GM21367 (cell line): ENCODE measurements at regions not wholly inside any gene's neighbourhood (a gene's known extent, or its start where the extent isn't known, plus 50 kb on each side); places are given as distances from the start of the nearest gene placed in this dataset.

ENCODE experiments used
- ATAC-seq: cut with Tn5 transposase; IDR thresholded peaks from one replicate; pipeline ENCODE4 v1.9.1; 2021; ENCODE audit not compliant: unreplicated experiment

DNA sequence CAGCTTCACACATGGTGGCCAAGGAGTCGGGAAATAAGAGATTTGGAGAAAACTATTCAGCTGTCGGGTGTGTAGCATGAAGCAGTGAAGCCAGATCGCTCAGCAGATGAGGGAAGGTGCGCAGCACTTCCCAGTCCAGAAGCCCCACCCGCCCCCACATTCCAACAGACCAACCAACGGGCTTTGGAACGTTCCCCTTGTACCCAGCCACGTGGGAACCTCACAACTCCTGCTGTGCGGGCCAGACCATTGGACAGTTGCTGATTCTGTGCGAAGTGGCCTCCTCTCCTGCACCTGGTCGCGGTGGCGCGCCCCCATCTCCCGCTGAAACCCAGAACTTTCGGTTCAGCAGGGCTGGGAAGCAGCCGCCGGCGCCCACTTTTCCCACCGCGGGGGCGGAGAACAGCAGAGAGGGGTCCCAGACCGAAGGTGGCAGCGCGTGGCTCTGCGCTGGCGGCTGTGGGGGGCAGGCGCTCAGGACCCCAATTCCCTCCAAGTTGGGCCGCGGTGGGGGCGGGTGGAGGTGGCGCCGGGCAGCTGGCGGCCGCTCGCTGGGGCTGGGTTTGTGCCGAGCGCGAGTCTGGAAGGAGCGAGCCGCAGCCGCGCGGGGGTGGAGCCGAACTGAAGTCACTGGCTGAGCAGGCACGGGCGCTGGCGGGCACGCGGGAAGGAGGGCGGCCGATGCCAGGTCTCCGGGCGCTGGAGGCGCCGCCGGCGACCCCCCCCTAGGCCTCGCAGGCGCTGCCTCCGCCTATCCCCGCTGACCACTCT, 1301.5 kb upstream of the SORCS1 start:
- ATAC-seq, result no peak

DNA sequence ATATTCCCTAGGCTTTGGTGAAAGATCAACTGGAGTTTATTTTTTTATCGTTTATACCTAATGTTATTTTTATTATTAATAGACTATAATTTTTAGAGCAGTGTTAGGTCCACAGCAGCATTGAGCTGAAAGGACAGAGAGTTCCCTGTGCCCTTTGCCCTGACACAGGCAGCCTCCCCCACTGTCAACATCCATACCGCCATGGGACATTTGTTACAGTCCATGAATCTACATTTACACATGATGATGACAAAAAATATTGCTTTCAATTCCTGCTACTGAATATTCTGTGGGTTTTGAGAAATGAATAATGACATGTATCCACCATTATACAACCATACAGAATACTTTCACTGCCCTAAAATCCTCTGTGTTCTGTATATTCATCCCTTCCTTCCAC, 1297.5 kb upstream of the SORCS1 start:
- ATAC-seq, result no peak

DNA sequence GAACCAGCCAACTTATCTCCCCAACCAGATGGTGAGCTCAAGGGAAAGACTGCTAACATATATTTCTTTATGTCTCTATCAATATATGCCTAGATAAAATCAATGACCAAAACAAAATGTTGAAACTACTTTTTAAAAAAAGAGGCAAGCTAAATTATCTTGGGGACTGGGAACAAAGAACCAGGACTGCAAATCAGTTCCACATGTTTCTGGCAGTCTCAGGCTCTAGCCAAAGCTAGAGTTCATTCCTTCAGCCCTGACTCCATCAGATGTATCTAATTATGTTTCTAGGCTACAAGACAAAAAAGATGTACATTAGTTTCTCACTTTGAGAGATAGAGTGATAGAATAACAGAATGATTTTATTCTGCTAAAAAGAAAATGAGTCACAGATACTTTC, 1290.3 kb upstream of the SORCS1 start:
- no peak for ATAC-seq

DNA sequence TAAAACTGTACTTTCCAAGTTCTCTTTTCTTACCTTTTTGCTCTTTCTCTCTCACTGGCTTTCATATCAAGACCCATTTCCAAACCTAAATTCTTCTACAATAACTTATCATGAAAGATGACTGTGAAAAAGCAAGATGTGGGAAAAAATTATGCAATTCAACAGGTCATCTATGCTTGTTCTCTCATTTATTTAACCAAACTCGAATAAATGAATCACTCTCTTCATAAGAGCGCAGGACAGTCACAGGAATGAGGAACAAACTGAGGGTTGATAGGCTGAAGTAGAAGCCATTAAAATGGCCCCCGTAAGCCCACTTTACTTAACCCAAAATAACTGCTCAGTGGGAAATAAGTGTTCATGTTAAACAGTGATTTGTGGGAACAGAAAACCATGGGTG, 1289.7 kb upstream of the SORCS1 start:
- no peak for ATAC-seq

DNA sequence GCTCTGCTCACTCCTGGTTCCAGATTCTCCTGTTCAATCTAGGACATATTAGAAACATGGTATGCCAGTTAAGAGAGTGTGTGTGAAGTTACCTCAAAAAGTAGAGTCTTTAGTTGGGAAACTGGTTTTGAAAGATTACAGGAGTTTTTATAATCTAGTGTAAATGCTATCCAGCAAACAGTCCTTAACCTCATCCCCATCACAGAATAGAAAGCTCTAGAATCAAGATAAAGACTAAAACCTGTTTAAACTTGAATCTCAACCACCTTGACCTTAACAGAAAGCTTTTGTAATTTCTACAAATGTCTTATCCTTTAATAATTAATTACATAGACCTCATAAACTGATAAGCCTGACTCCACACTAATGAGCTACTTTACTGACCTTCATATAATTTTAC, 1288.7 kb upstream of the SORCS1 start:
- no peak for ATAC-seq

DNA sequence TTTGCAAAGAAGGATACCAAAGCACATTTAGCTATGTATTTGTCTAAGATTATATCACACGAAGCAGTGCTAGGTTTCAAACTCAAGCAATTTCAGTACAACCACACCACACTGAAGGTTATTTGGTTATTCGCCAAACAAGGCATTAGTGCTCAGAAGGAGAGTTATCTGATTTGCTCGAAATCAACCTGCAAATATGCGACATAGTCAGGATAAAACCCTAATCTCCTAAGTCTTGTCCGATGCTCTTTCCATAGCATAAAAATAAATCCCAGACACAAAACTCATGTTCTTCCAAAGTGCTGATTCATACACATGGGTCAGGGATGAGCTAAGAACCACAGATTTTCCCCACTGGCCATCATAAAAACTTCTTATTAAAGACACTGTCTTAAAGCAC, 1288.0 kb upstream of the SORCS1 start:
- no peak for ATAC-seq

DNA sequence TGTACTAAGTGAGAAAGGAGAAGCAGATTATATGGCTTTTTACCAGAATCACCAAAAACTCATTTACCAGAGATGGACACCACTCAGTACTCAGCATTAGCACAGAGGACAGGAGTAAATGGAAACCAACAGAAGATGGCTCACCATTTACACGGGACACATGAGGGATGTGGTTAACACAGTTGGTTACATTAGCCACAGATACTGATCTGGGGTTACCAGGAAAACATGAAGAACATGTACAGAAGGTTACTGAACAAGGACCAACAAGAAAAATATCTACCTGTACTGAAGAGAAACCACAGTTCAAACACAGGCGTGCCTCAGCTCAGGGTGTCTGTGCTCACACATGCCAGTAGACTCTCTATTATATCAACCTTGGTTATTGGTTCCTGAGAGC, 1285.8 kb upstream of the SORCS1 start:
- ATAC-seq, result no peak

DNA sequence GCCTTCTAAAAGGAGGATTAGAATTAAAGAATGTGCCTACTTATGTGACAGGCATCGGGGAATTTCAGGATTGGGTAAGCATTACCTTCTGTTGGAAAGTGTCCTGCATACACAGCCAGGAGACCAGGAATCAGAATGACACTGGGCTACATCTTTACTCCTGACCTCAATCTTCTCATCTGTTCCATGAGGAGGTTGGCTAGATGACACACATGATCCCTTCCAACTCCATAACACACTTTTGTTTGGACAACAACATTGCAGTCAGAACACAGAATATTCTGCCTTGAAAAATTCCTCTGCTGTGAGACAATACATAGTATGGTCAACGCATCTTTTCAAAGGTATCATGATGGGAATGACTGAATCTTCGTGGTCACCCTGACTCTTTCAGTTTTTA, 1281.2 kb upstream of the SORCS1 start:
- no peak for ATAC-seq

DNA sequence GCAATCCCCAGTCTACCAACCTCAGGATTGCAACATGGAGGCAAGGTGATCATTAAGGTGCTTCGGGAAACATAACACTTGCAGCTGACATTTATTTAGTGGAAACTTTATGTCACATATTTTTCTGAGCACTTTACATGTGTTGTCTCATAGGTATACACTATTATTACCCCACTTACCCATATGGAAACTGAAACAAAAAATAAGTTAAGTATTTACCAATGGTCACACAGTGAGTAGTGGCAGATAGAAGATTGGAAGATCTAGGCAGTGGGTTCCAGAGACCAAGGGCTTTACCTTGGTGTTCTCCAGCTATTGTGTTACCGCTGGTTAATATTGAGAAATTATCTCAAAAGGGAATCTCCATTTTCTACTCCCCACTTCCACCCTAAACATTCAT, 1279.1 kb upstream of the SORCS1 start:
- ATAC-seq, result peak; percentile 65

DNA sequence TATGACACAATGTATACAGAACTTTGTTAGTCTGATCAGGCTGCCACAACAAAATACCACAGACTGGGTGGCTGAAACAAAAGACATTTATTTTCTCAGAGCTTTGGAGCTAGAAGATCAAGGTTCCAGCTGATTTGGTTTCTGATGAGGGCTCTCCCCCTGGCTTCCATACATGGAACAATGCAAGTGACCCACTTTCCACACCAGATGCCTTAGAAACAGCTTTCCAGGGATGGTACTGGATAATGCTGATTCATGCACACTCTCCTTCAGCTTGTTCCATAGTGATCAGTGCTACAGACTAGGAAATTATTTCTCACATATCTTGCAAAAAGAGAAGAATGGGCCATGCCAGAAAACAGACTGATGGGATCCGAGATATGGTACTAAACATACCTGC, 1274.9 kb upstream of the SORCS1 start:
- no peak for ATAC-seq

DNA sequence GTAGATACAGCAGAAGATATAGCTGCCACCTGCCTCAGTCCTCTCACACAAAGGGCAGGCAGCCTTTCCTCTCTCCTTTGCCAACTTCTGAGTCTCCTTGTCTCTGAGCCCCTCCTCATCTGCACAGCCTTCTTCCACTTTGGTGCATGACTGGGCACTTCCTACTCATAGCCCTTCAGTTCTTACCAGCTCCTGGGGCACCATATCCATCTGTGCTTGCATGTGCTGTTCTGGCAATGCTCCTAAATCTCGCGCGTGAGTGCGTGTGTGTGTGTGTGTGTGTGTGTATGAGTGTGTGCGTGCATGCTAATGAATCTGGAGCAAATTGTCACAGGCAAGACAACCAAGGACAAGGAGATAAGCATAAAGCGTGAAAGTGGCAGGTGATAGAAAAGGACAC, 1271.6 kb upstream of the SORCS1 start:
- ATAC-seq, result no peak

DNA sequence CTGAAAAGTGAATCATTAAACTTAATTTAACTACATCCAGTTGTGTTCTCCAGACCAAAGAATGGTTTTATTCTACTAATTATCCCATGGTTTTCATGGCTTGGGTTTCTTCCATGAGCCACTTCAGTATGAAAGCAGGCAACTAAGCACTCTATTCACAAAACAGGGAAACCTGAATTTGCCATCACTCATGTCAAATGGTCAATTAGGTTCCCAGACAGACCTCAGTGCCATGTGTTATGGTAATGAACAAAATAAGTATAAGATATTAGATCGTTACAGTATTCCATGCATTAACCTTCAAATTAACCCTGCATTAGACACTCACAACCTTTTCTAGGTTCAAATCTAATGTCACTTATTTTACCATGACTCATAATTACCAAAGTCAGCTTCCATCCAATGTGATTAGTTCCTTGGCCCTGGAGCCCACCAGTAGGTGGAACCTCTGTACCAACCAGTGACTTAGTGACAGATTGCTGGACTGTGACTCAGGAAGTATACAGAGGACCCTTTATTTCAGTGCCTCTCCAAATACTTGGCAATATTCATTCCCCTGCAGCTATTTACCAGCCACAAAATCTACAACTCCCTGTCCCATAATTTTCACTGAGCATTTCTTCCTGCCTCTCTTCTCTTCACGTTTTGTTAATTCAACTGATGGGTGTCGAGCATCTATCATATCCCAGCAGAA, 1270.2 kb upstream of the SORCS1 start:
- ATAC-seq, result no peak

DNA sequence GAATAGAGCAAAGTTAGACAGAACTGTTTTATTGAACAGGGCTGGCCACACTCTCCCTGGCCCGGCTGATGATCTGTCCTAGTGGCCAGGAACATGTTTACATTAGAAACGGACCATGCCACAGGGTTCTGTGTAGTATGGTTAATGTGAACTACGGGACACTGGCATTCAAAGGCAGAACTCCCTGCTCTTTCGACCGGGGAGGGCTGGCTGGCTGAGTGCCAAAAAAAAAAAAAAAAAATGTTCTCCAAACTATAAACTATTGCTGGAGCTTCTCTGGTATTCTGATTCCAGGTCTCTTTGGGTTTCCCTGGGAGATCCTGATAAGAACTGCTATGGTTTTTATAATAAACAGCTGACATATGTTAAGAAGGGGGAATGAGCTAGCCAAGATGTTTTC, 1262.6 kb upstream of the SORCS1 start:
- no peak for ATAC-seq

DNA sequence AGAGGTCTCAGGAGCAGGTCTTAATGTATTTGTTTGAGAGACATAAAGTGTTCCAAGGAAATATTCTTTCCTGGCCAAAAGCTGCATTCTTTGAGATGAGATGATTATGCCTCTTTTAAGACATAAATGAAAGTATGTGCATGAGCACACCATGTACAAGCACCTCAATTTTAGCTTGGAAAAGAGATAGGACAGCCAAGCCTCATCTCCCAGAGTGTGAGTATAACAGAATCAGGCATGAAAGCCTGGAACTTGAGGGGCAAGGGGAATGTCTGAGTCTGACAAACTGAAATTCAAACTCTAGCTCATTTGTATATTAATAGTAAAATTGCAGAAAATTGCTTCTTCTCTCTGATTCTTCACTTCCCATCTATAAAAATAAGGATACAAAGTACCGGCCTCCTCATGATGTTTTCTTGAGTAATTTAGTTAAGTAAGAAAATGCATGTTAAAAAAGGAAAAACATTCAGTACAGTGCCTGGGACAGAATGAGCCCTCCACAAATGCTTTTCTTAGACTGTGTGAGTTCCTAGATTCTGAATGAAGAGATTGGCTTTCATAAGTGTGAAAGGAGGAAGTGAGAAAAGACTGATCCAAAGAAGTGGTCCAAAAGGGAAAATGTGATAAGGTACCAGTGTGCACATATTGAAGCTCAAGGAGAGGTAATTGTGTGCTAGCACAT, 1260.9 kb upstream of the SORCS1 start:
- no peak for ATAC-seq

DNA sequence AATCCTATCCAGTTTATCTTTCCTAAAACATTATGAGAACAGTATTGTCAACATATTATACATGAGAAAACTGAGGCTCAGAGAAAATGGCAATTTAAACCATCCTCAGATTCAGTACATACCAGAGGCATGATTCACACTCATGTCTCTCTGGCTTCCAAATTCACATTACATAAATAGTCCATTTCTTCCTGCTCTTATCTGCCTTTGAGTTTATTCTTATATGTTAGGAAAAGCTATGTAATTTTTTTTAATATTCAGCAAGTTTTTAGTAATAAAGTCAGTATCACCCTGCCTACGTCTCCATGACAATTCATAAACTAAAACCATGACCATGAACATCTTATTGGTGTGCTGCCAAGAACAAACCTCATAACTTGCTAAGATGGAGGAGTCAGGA, 1260.2 kb upstream of the SORCS1 start:
- no peak for ATAC-seq

DNA sequence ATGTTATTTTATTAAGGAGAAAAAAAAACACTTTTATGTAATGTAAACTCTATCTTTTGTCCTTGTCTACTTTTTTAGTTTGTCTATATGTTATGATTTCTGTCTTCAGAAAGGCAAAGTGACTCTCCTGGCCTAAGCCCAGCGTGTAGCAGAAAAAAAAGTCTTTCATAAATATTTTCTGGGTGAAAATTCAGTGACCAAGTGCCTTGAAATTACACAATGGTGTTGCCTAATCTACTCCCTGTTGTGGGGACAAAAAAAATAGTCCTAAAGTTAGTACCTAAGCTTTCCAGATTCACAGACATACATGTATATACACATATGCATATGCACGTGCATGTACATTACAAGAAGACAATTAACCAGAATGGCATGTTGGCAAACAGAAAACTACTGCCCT, 1257.8 kb upstream of the SORCS1 start:
- no peak for ATAC-seq

DNA sequence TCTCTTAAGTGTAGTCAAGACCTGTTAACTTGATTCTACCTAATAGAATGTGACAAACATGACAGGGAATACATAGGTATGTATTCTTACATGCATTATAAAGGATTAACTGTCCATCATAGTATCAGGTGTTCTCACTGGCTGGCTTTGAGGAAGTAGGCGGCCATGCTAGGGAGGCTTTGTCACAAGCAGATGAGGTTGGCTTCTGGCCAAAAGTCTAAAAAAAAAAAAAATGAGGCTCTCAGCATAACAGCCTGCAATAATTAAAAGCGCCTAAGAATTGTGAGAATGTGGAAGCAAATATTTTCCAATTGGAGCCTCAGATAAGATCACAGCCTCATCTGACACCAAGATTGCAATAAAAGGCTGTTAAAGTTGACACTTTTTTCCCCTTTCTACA, 1256.8 kb upstream of the SORCS1 start:
- no peak for ATAC-seq

DNA sequence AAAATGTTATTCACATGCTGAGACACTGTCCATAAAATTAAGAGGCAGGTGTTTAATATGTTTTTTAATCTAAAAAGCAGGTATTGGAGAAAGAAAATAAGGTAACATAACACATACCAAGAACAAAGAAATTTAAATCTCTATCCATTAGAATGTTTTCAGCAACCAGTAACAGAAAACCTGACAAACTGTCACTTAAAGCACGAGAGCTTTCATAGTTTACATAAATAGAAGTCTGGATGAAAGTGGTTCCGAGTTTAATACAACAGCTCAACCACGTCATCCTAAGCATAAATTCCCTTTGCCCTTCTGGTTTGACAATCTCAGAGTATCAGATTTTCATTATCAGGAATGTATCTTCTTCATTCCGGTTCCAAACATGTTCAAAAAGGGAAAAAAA, 1249.4 kb upstream of the SORCS1 start:
- ATAC-seq, result no peak

DNA sequence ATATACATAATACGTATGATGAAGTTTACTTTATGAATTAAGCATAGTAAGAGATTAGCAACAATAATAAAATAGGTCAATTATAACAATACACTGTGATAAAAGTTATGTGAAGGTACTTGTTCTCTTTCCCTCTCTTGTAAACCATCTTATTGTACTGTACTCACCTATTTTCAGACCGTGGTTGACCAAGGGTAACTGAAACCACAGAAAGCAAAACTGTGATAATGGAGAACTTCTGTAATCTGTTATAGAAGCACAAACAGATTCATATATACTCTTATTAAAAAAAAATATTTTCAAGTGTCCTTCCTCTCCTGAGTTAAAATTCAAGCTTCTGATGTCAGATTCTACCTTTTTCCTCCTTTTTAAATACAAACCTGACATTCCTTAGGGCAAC, 1247.8 kb upstream of the SORCS1 start:
- no peak for ATAC-seq

DNA sequence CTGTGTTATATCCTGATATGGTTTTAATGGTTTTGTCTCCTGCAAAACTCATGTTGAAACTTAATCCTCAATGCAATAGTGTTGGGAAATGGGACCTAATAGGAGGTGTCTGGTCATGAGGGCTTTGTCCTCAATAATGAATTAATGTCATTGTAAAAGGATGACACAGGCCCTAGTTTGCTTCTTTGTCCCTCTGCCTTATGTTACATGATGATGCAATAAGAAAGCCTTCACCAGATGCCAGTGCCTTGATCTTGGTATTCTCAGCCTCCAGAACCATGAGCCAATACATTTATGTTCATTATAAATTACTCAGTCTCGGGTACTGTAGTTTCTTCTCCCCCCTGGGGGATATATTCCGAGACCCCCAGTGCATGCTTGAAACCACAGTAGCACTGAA, 1247.4 kb upstream of the SORCS1 start:
- ATAC-seq, result no peak

DNA sequence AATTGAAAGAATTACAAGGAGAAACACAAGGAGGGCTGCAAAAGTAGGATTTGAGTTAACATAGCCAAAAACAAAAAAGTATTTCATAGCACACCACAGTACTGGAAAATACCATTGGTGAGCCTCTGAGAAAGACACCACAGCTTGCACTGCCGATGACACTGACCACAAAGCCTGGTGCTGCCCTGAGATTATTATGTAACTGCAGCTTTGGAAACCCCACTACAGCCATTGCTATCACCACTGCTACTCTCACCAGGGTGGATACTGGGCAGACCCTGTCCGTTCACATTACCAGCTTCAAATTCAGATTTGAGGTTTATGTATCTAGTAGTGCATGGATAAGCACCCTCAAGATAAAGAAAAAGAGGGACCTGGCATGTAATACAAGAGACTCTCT, 1246.7 kb upstream of the SORCS1 start:
- no peak for ATAC-seq

DNA sequence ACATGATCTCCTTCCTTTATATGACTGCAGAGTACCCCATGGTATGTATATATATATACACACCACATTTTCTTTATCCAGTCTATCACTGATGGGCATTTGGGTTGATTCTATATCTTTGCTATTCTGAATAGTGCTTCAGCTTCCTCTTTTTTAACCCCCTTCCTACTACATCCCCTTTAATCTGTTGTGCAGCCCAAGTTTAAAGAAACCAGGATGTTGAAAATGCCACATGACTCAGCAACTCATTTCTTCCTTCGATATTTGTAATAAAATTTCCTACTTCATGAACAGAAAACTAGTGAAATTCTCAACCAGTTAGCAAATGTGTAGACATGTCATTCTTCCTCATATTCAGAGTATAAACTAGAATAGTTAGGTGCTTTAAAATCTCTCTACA, 1245.7 kb upstream of the SORCS1 start:
- no peak for ATAC-seq
